Stimulated activated CD8-positive, alpha-beta memory T cell treated with anti-CD3 and anti-CD28 coated beads, Interleukin-4, amount 100 ng/mL, for 48 hours (primary cell): ENCODE measurements at regions not wholly inside any gene's neighbourhood (a gene's known extent, or its start where the extent isn't known, plus 50 kb on each side); places are given as distances from the start of the nearest gene placed in this dataset.
"Not testable (repeated sequence)": the region's sequence is repeated elsewhere in the genome, so short reads cannot be mapped to it uniquely, and the experiment has no call there.

Experiments
- DNase-seq: peaks from one replicate; pipeline ENCODE4 v3.0.0-alpha.2; 2020

- not testable (repeated sequence) for DNase-seq
Observed at GRCh38 chr10:11403646-11404045, 207.8 kb downstream of the USP6NL start.

- peak; percentile 62 for DNase-seq
Observed at GRCh38 chr10:11403116-11403515, 208.3 kb downstream of the USP6NL start.

- no peak for DNase-seq
Observed at GRCh38 chr10:11402392-11402791, 209.1 kb downstream of the USP6NL start.

- peak; percentile 40 for DNase-seq
Observed at GRCh38 chr10:11401264-11402235, 209.9 kb downstream of the USP6NL start.

- DNase-seq: no peak
Observed at GRCh38 chr10:11397980-11398580, 213.4 kb downstream of the USP6NL start.

- no peak for DNase-seq
Observed at GRCh38 chr10:11397077-11397965, 214.1 kb downstream of the USP6NL start.

GRCh38 chr10:11396311-11396955, 215.0 kb downstream of the USP6NL start:
- no peak for DNase-seq

- DNase-seq: no peak
Observed at GRCh38 chr10:11395581-11396310, 215.7 kb downstream of the USP6NL start.

GRCh38 chr10:11395161-11395560, 216.3 kb downstream of the USP6NL start:
- DNase-seq: no peak

GRCh38 chr10:11393858-11394257, 217.6 kb downstream of the USP6NL start:
- DNase-seq: no peak

- no peak for DNase-seq
Observed at GRCh38 chr10:11392776-11393175, 218.7 kb downstream of the USP6NL start.

- DNase-seq: no peak
Observed at GRCh38 chr10:11388996-11389395, 222.5 kb downstream of the USP6NL start.

GRCh38 chr10:11387551-11388222, 223.8 kb downstream of the USP6NL start:
- no peak for DNase-seq

- DNase-seq: no peak
Observed at GRCh38 chr10:11387044-11387443, 224.4 kb downstream of the USP6NL start.
